A673 (cell line): ENCODE measurements at regions not wholly inside any gene's neighbourhood (a gene's known extent, or its start where the extent isn't known, plus 50 kb on each side); places are given as distances from the start of the nearest gene placed in this dataset.

Experiments
- BruUV-seq: library from RNA; stranded (reverse); fragments of 400-500 nt; replicated peaks from 2 replicates; lab custom pipeline; 2021; lab: Mats Ljungman, UMichigan
- CTCF ChIA-PET: fragments of 300-600 bp; sonication (Branson Sonifier 250); formaldehyde crosslinking; loops from one replicate; lab custom pipeline; 2022; ENCODE audit warnings: antibody characterized with exemption; lab: Charles Lee
- POLR2A ChIA-PET: fragments of 300-600 bp; sonication (Branson Sonifier 250); formaldehyde crosslinking; loops from one replicate; lab custom pipeline; 2022; ENCODE audit warnings: antibody characterized with exemption; ENCODE audit not compliant: low non-redundant PET; lab: Charles Lee
- DNase-seq: peaks from one replicate; pipeline ENCODE4 v3.0.0-alpha.2; 2015; ENCODE audit warnings: low spot score
- H3K27ac ChIP-seq: fragments of 200-600 bp; sonication (generic); 2 replicates; pipeline ENCODE4 v1.5.1; 2016; ENCODE audit warnings: mixed run types, low read depth, mild to moderate bottlenecking, mixed read lengths, antibody characterized with exemption, low read length; ENCODE audit not compliant: poor library complexity, severe bottlenecking
- H3K27me3 ChIP-seq: fragments of 200-600 bp; sonication (generic); replicated peaks from 2 replicates; pipeline ENCODE4 v1.6.1; 2017; ENCODE audit warnings: mixed run types, low read depth, mild to moderate bottlenecking, mixed read lengths, antibody characterized with exemption, low read length; ENCODE audit not compliant: insufficient read depth, poor library complexity
- H3K36me3 ChIP-seq: fragments of 200-600 bp; sonication (generic); 2 replicates; pipeline ENCODE4 v1.6.1; 2016; ENCODE audit warnings: mixed run types, mild to moderate bottlenecking, mixed read lengths, antibody characterized with exemption, low read length; ENCODE audit not compliant: insufficient read depth, poor library complexity, severe bottlenecking
- H3K4me1 ChIP-seq: fragments of 200-600 bp; sonication (generic); 2 replicates; pipeline ENCODE4 v1.6.1; 2017; ENCODE audit warnings: mixed run types, mild to moderate bottlenecking, mixed read lengths, antibody characterized with exemption, low read length; ENCODE audit not compliant: insufficient read depth, poor library complexity, severe bottlenecking
- H3K4me3 ChIP-seq: fragments of 200-600 bp; sonication (generic); 2 replicates; pipeline ENCODE4 v1.5.1; 2016; ENCODE audit warnings: low read depth, mixed run types, mild to moderate bottlenecking, mixed read lengths, low read length; ENCODE audit not compliant: poor library complexity, severe bottlenecking
- H3K9me3 ChIP-seq: fragments of 200-600 bp; sonication (generic); 2 replicates; pipeline ENCODE4 v1.6.1; 2016; ENCODE audit warnings: mixed run types, low read depth, mild to moderate bottlenecking, mixed read lengths, antibody characterized with exemption, low read length; ENCODE audit not compliant: poor library complexity, severe bottlenecking
- EZH2 ChIP-seq: fragments of 200-600 bp; sonication (generic); IDR thresholded peaks from 2 replicates; pipeline ENCODE4 v1.6.1; 2017; ENCODE audit warnings: borderline replicate concordance, low read depth, mild to moderate bottlenecking, mixed read lengths, antibody characterized with exemption, low read length; ENCODE audit not compliant: poor library complexity, severe bottlenecking
- intact Hi-C: fragments of 100-400 bp; cut with micrococcal nuclease; formaldehyde crosslinking; loops from one replicate; pipeline ENCODE4 v1.10.0; 2022; ENCODE audit not compliant: unreplicated experiment
- TF ChIP-seq, protein P1 (sequence below): fragments of 300-800, 200-600 bp; sonication (generic); conservative IDR thresholded peaks from 2 replicates; pipeline ENCODE4 v1.5.1; 2017; ENCODE audit warnings: low read depth, mild to moderate bottlenecking, antibody characterized with exemption, low read length, moderate library complexity, mixed read lengths

- no peak overlapping the region for H3K4me3 ChIP-seq
- no peak for TF ChIP-seq EZH2
- TF ChIP-seq, protein P1, sequence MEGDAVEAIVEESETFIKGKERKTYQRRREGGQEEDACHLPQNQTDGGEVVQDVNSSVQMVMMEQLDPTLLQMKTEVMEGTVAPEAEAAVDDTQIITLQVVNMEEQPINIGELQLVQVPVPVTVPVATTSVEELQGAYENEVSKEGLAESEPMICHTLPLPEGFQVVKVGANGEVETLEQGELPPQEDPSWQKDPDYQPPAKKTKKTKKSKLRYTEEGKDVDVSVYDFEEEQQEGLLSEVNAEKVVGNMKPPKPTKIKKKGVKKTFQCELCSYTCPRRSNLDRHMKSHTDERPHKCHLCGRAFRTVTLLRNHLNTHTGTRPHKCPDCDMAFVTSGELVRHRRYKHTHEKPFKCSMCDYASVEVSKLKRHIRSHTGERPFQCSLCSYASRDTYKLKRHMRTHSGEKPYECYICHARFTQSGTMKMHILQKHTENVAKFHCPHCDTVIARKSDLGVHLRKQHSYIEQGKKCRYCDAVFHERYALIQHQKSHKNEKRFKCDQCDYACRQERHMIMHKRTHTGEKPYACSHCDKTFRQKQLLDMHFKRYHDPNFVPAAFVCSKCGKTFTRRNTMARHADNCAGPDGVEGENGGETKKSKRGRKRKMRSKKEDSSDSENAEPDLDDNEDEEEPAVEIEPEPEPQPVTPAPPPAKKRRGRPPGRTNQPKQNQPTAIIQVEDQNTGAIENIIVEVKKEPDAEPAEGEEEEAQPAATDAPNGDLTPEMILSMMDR: no peak
- DNase-seq: no peak
- intact Hi-C loops: loop anchor here (5.0 kb wide), 2 partner anchors 99 to 119 kb away; partner anchors contain the start of gene CNIH3
- BruUV-seq: no TSS peak
- CTCF ChIA-PET: no interaction called here
- H3K9me3 ChIP-seq: no peaks in the 10 kb centered on the region
- POLR2A ChIA-PET: no interaction called here
- no peak overlapping the region for H3K27ac ChIP-seq
- H3K27me3 ChIP-seq: no peaks in the 10 kb centered on the region
- peaks cover 8% of the 10 kb centered on the region for H3K4me1 ChIP-seq
- H3K36me3 ChIP-seq: no peaks in the 10 kb centered on the region
These were observed 83.9 kb upstream of the WDR26 start for GRCh38 chr1:224518528-224518927.

DNA sequence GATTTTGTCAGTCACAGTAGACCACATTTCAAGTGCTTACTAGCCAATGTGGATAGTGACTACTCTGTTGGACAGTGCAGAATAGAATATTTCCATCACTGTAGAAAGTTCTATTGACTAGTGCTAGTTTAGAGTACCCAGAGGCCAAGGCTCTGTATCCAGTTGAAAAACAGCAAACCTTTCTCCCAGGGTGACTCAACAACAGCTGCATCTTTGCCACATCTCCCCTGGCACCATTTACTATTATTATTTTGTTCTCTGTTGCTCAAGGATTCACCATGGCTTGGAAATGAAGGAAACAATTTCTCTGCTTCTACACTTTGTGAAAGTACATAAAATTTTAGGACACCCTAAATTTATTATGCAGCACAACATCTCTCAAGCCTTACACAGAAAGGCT, 85.3 kb upstream of the WDR26 start:
- no peak for TF ChIP-seq EZH2
- TF ChIP-seq, protein P1: no peak
- Histone ChIP-seq H3K27ac (no peak overlapping the region), H3K9me3 (no peaks in the 10 kb centered on the region), H3K4me1 (peaks cover 8% of the 10 kb centered on the region), H3K4me3 (no peak overlapping the region), H3K36me3 (no peaks in the 10 kb centered on the region), H3K27me3 (no peaks in the 10 kb centered on the region)
- no peak for DNase-seq
- POLR2A ChIA-PET: no interaction called here
- BruUV-seq: no TSS peak
- CTCF ChIA-PET: no interaction called here
- intact Hi-C loops: loop anchor here (5.0 to 10.0 kb wide), 3 partner anchors 97 to 225 kb away; partner anchors contain the start of gene CNIH3

DNA sequence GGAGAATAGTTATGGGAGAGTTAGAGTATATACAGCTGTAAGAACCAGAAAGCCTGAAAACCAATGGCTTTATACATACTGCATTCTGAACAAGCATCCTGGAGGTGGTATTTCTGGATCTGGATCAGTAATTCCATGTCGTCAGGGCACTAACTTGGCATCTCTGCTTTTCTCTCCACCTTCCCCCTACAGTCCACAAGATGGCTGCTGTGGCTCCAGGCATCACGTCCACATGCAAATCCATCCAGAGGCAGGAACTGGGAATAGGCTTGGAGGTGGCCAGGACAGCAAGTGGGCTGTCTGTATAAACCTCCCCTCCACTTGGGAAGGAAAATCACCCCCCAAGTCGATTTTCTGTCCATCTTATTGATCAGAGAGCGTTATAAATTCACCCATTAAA, 86.2 kb upstream of the WDR26 start:
- H3K9me3 ChIP-seq: no peaks in the 10 kb centered on the region
- no peaks in the 10 kb centered on the region for H3K36me3 ChIP-seq
- no peak overlapping the region for H3K27ac ChIP-seq
- BruUV-seq: no TSS peak
- DNase-seq: no peak
- intact Hi-C loops: loop anchor here (10.0 kb wide), 1 partner anchor 224 kb away; no protein-coding TSS in a partner anchor
- H3K4me3 ChIP-seq: no peak overlapping the region
- peaks cover 8% of the 10 kb centered on the region for H3K4me1 ChIP-seq
- CTCF ChIA-PET: no interaction called here
- no peaks in the 10 kb centered on the region for H3K27me3 ChIP-seq
- POLR2A ChIA-PET: no interaction called here
- TF ChIP-seq EZH2: no peak
- TF ChIP-seq, protein P1: no peak
